Mucosa of rectum (tissue), 2 donors: ENCODE measurements at regions not wholly inside any gene's neighbourhood (a gene's known extent, or its start where the extent isn't known, plus 50 kb on each side); places are given as distances from the start of the nearest gene placed in this dataset.
"Not testable (repeated sequence)": the region's sequence is repeated elsewhere in the genome, so short reads cannot be mapped to it uniquely, and the experiment has no call there.

Experiments used
- H3K27ac ChIP-seq, 2 donors: one replicate each; pipeline ENCODE4 v1.7.0; 2013; ENCODE audit warnings: inconsistent platforms in 2 of 2, low read depth in 2 of 2, low read length in 2 of 2
- H3K27me3 ChIP-seq, 2 donors: one replicate each; pipeline ENCODE4 v1.7.0; 2013; ENCODE audit warnings: low read length in 2 of 2; ENCODE audit not compliant: control insufficient read depth in 2 of 2, insufficient read depth in 2 of 2
- H3K36me3 ChIP-seq, 2 donors: one replicate each; pipeline ENCODE4 v1.7.0; 2013; ENCODE audit warnings: low read length in 2 of 2; ENCODE audit not compliant: control insufficient read depth in 2 of 2, insufficient read depth in 2 of 2
- H3K4me1 ChIP-seq, 2 donors: one replicate each; pipeline ENCODE4 v1.7.0; 2013; ENCODE audit warnings: low read length in 2 of 2, mild to moderate bottlenecking in 1 of 2; ENCODE audit not compliant: control insufficient read depth in 2 of 2, insufficient read depth in 2 of 2
- H3K4me3 ChIP-seq, 2 donors: one replicate each; pipeline ENCODE4 v1.7.0; 2013; ENCODE audit warnings: low read length in 2 of 2
- H3K9ac ChIP-seq, 2 donors: one replicate each; pipeline ENCODE4 v1.7.0; 2013; ENCODE audit warnings: low read length in 2 of 2, low read depth in 1 of 2, mild to moderate bottlenecking in 1 of 2
- H3K9me3 ChIP-seq, 2 donors: one replicate each; pipeline ENCODE4 v1.7.0; 2013; ENCODE audit warnings: low read length in 2 of 2; ENCODE audit not compliant: control insufficient read depth in 2 of 2
- donor health status: healthy.
- donor health status: Normal muscosa, but diverticular disease.

- peaks cover 0 to 3% of the 10 kb centered on the region in 2 donors for H3K4me1 ChIP-seq
- H3K4me3 ChIP-seq = no peak overlapping the region
- H3K27ac ChIP-seq = no peak overlapping the region
- H3K9ac ChIP-seq = no peak overlapping the region
- no peaks in the 10 kb centered on the region for H3K36me3 ChIP-seq
- no peaks in the 10 kb centered on the region for H3K27me3 ChIP-seq
- H3K9me3 ChIP-seq = no peaks in the 10 kb centered on the region
Observed at GRCh38 chr4:79603681-79604080, 195.7 kb upstream of the GK2 start.

- H3K27ac ChIP-seq = no peak overlapping the region
- H3K36me3 ChIP-seq = no peaks in the 10 kb centered on the region
- H3K4me1 ChIP-seq = peaks cover 0 to 3% of the 10 kb centered on the region in 2 donors
Observed at GRCh38 chr4:79599691-79600090, 191.7 kb upstream of the GK2 start.

GRCh38 chr4:79598801-79599200 lies 190.8 kb upstream of the GK2 start:
- Histone ChIP-seq H3K9me3 (no peaks in the 10 kb centered on the region), H3K9ac (no peak overlapping the region), H3K36me3 (no peaks in the 10 kb centered on the region), H3K27ac (no peak overlapping the region), H3K27me3 (no peaks in the 10 kb centered on the region), H3K4me1 (no peaks in the 10 kb centered on the region), H3K4me3 (no peak overlapping the region)

More at GRCh38 chr4:79599691-79600090, 191.7 kb upstream of the GK2 start:
- Histone ChIP-seq H3K9me3 (no peaks in the 10 kb centered on the region), H3K4me3 (no peak overlapping the region), H3K27me3 (no peaks in the 10 kb centered on the region), H3K9ac (no peak overlapping the region)

GRCh38 chr4:79598214-79598613 lies 190.2 kb upstream of the GK2 start:
- Histone ChIP-seq H3K9me3 (no peaks in the 10 kb centered on the region), H3K36me3 (no peaks in the 10 kb centered on the region), H3K27ac (no peak overlapping the region)

GRCh38 chr4:79597266-79597665 lies 189.2 kb upstream of the GK2 start:
- no peak overlapping the region for H3K9ac ChIP-seq
- no peak overlapping the region for H3K4me3 ChIP-seq
- no peaks in the 10 kb centered on the region for H3K4me1 ChIP-seq
- no peaks in the 10 kb centered on the region for H3K27me3 ChIP-seq
- no peak overlapping the region for H3K27ac ChIP-seq
- no peaks in the 10 kb centered on the region for H3K36me3 ChIP-seq
- no peaks in the 10 kb centered on the region for H3K9me3 ChIP-seq

More at GRCh38 chr4:79598214-79598613, 190.2 kb upstream of the GK2 start:
- Histone ChIP-seq H3K27me3 (no peaks in the 10 kb centered on the region), H3K4me3 (no peak overlapping the region), H3K9ac (no peak overlapping the region), H3K4me1 (no peaks in the 10 kb centered on the region)

- H3K4me1 ChIP-seq, H3K27me3 ChIP-seq, H3K36me3 ChIP-seq, H3K27ac ChIP-seq, H3K9me3 ChIP-seq, H3K4me3 ChIP-seq, H3K9ac ChIP-seq: not testable (repeated sequence)
Observed at GRCh38 chr4:79592218-79592617, 184.2 kb upstream of the GK2 start.

- H3K9ac ChIP-seq = no peak overlapping the region
- H3K27me3 ChIP-seq = no peaks in the 10 kb centered on the region
- H3K9me3 ChIP-seq = no peaks in the 10 kb centered on the region
- H3K4me3 ChIP-seq = no peak overlapping the region
- no peaks in the 10 kb centered on the region for H3K4me1 ChIP-seq
- H3K36me3 ChIP-seq = no peaks in the 10 kb centered on the region
- H3K27ac ChIP-seq = no peak overlapping the region
Observed at GRCh38 chr4:79588679-79589078, 180.7 kb upstream of the GK2 start.

- not testable (repeated sequence) for H3K27ac ChIP-seq, H3K27me3 ChIP-seq, H3K4me1 ChIP-seq, H3K4me3 ChIP-seq, H3K36me3 ChIP-seq, H3K9ac ChIP-seq, H3K9me3 ChIP-seq
Observed at GRCh38 chr4:79587207-79587606, 179.2 kb upstream of the GK2 start.

GRCh38 chr4:79585834-79586233 lies 177.8 kb upstream of the GK2 start:
- Histone ChIP-seq H3K4me3 (no peak overlapping the region), H3K9me3 (no peaks in the 10 kb centered on the region), H3K9ac (no peak overlapping the region), H3K4me1 (no peaks in the 10 kb centered on the region), H3K27me3 (no peaks in the 10 kb centered on the region), H3K36me3 (no peaks in the 10 kb centered on the region), H3K27ac (no peak overlapping the region)

GRCh38 chr4:79585330-79585729 lies 177.3 kb upstream of the GK2 start:
- no peak overlapping the region for H3K27ac ChIP-seq
- no peak overlapping the region for H3K9ac ChIP-seq
- no peak overlapping the region for H3K4me3 ChIP-seq
- H3K9me3 ChIP-seq = no peaks in the 10 kb centered on the region
- H3K27me3 ChIP-seq = no peaks in the 10 kb centered on the region
- no peaks in the 10 kb centered on the region for H3K4me1 ChIP-seq
- H3K36me3 ChIP-seq = no peaks in the 10 kb centered on the region

- Histone ChIP-seq H3K4me3 (no peak overlapping the region), H3K36me3 (no peaks in the 10 kb centered on the region), H3K4me1 (no peaks in the 10 kb centered on the region), H3K9ac (no peak overlapping the region), H3K9me3 (no peaks in the 10 kb centered on the region), H3K27me3 (no peaks in the 10 kb centered on the region), H3K27ac (no peak overlapping the region)
Observed at GRCh38 chr4:79584902-79585301, 176.9 kb upstream of the GK2 start.
